GM19395 (cell line): ENCODE measurements at regions not wholly inside any gene's neighbourhood (a gene's known extent, or its start where the extent isn't known, plus 50 kb on each side); places are given as distances from the start of the nearest gene placed in this dataset.
"Not testable (repeated sequence)": the region's sequence is repeated elsewhere in the genome, so short reads cannot be mapped to it uniquely, and the experiment has no call there.

ENCODE experiments used
- ATAC-seq: cut with Tn5 transposase; IDR thresholded peaks from one replicate; pipeline ENCODE4 v1.9.1; 2021; ENCODE audit warnings: mild to moderate bottlenecking, moderate library complexity; ENCODE audit not compliant: unreplicated experiment

GRCh38 chr3:124132813-124133212 lies 140.9 kb upstream of the ROPN1 start:
- ATAC-seq: no peak

DNA sequence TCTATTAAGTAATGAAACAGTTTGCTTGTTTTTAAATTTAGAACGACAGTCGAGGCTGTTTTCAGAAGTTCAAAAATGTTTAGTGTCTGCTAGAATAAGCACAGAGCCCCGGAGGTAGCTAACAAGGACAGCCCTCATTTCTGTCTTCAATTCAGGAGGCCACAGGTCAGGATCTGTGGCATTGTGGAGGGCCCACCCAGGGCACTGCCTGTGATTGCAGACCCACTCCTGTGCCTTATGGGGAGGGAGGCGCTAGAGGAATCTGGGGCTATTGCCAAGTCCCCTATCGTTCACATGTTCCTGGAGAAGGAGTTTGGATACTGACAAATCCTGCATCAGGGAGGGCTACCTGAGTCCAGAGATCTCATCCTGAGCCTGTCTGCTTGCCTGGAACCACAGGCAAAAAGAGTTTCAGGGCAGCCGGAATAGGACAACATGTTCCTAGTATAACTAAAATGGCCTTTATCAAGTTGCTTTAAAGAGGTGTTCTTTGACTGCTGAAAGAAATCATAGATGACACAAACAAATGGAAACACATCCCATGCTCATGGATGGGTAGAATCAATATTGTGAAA lies 141.5 kb upstream of the ROPN1 start:
- no peak for ATAC-seq

GRCh38 chr3:124137216-124137615 lies 145.3 kb upstream of the ROPN1 start:
- ATAC-seq: no peak

- ATAC-seq: no peak
These were observed 146.2 kb upstream of the ROPN1 start for GRCh38 chr3:124138148-124138547.

- no peak for ATAC-seq
These were observed 148.8 kb upstream of the ROPN1 start for GRCh38 chr3:124140746-124141145.

DNA sequence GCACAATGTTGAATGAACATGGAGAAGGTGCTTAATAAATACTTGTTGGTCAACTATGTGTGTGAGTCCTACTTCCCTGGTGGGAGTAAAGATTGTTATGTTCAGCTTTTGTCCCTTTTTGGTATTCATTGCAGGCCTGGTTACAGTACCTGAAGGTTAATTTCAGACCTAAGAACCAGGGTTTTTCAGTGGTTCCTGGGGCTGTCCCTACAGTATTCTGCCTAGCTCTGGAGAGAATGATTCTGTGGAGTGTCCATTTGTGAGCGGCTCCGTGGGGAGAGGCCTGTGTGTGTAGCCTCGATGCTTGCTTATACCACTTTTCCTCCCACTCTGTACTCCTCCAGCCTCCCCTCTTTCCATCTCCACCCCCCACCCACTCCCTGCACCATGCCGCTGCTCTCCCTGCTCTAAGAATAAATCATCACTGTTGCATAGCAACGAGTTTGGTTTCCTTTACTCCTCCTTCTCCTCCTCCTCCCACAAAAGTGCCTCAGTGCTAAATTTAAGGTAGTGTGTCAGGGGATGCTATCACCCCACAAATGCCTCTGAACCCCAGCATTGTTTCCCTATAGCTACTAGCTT lies 150.6 kb upstream of the ROPN1 start:
- ATAC-seq: no peak

GRCh38 chr3:124143047-124143446 lies 151.1 kb upstream of the ROPN1 start:
- no peak for ATAC-seq

- ATAC-seq: no peak
These were observed 152.3 kb upstream of the ROPN1 start for GRCh38 chr3:124144035-124144814.

- no peak for ATAC-seq
These were observed 155.5 kb upstream of the ROPN1 start for GRCh38 chr3:124147429-124147828.

- ATAC-seq: no peak
These were observed 156.0 kb upstream of the ROPN1 start for GRCh38 chr3:124147946-124148345.

DNA sequence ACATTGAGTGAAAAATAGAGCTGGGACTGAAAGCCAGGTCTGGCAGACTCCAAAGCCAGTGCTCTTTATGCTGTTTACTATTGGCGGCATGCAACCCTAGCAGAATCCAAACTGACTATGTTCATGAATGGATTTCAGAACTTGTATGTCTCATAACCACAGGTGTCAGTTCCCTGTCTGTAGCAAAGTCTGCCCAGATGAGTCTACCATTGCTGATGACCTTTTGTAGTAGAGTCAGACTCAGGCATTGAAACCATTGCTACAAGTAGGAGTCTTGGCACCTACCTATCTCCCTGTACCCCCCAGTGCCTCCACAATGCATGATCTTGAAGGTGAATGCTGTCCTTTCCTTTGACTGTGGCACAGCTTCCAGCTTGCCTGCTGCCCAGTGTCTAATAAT lies 157.2 kb upstream of the ROPN1 start:
- ATAC-seq: no peak

DNA sequence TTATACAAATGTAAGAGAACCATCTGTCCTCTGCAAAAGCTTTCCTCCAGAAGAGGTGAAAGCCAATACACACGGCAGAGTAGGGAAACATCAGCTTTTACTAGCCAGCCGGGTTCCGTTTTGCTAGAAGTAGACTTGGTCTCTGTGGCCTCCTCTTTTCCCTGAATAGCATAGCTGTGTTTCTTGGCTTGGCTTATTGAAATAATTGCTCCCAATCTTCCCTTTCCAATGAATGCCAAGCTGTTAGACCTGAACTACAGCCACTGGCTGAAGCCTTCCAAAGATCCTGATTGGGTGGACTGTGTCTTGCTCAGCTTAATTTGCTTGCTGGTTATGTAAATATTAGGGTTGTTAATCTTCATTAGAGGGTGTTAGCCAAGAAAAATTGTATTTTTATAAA lies 157.8 kb upstream of the ROPN1 start:
- ATAC-seq: no peak

GRCh38 chr3:124152891-124153290 lies 161.0 kb upstream of the ROPN1 start:
- not testable (repeated sequence) for ATAC-seq

GRCh38 chr3:124156866-124157712 lies 165.2 kb upstream of the ROPN1 start:
- ATAC-seq: no peak

DNA sequence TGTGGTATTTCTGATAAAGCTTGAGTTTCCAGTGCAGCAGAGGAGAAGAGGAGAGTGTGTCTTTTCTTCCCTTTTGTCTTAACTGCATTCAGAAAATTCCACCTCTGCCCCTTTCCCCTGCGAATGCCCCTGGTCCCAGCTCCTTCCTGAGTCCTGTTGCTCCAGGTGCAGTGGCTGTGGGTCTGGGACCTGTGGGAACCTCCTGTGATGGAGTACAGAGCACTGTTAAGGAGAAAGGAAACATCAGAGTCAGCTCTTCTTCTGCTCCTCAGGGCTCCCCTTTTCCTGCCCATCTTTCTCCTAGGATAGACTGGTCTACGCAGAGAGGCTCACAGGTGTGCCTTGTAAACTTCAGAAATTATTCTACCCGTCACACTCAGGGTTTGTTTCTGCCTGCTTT lies 165.8 kb upstream of the ROPN1 start:
- ATAC-seq: no peak

DNA sequence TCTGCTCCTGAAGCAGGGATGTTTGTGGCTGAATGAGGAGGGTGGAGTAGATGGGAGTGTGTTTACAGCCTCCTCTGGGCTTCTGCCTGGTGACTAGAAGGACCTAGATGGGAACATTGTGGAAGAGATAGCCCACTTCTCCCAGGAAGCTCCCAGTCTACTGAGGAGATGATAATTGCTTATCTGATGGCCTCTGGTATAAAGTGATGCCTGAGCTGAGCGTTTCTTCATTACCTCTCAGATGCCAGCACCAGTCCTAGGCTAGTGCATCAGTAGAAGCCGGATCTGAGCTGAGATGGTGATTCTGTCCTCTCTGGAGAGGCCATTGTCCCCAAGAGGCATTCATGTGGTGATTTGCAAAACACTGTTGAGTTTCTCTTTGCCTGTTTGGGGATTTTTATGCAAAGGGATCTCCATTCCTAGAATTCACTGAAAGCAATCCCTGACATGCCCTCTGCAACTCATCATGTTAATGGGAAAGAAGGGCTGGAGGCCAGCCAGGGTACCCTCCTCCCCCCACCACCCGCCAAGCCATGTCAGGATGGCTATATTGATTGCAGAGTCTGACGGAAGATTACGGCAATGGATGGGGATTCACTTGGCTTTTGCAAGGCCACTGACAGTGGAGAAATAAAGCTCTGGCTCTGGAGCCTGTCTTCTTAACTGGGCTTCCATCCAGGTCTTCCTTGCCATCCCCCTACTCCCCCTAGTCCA lies 166.4 kb upstream of the ROPN1 start:
- no peak for ATAC-seq

DNA sequence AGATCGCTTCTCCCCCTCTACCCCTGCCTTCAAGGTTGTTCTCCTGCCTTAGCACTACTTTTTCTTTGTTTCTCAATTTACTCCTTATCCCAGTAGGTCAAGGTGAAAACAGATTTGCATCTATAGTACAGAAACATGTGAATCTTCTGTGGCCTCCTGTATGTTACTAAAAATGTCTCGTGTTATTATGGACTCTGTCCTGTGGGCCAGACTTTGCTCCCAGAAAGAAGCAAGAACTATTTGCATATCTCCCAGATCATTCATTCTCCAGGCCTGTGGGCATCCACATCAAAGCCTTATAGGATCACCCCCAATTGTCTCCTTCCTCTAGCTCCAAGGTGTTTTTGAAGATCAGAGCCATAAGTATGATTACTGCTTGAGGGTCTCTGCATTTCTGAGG lies 169.5 kb upstream of the ROPN1 start:
- no peak for ATAC-seq

- no peak for ATAC-seq
These were observed 171.8 kb upstream of the ROPN1 start for GRCh38 chr3:124163689-124164088.

- ATAC-seq: no peak
These were observed 176.3 kb upstream of the ROPN1 start for GRCh38 chr3:124168271-124168670.

GRCh38 chr3:124172283-124172682 lies 180.4 kb upstream of the ROPN1 start:
- ATAC-seq: no peak

DNA sequence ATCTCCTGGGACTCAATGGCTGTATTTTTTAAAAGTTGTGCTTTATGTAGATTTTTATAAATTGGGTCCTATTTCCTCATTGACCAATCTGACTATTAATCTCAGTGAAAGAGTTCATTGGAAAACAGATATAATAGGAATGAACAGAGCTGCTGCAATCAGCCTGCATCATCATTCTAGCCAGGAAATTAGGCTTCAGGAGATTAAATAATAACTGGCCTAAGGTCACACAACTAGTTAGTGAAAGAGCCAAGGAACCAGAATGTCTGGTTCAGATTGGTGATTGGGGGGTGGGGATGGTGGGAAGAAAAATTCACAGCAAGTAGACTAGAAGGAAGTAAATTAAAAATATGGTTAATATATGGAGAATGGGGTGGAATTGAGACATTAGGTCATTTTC lies 180.9 kb upstream of the ROPN1 start:
- ATAC-seq: no peak
